COLO668 (cell line): ENCODE measurements at regions not wholly inside any gene's neighbourhood (a gene's known extent, or its start where the extent isn't known, plus 50 kb on each side); places are given as distances from the start of the nearest gene placed in this dataset.
A peak's percentile ranks its signal among the peaks of the same experiment; 100 is the strongest.
"Not testable (repeated sequence)": the region's sequence is repeated elsewhere in the genome, so short reads cannot be mapped to it uniquely, and the experiment has no call there.

ENCODE experiments used
- DNase-seq: peaks from one replicate; lab custom pipeline; 2025; ENCODE audit not compliant: unreplicated experiment; lab: John Stamatoyannopoulos, UW

DNA sequence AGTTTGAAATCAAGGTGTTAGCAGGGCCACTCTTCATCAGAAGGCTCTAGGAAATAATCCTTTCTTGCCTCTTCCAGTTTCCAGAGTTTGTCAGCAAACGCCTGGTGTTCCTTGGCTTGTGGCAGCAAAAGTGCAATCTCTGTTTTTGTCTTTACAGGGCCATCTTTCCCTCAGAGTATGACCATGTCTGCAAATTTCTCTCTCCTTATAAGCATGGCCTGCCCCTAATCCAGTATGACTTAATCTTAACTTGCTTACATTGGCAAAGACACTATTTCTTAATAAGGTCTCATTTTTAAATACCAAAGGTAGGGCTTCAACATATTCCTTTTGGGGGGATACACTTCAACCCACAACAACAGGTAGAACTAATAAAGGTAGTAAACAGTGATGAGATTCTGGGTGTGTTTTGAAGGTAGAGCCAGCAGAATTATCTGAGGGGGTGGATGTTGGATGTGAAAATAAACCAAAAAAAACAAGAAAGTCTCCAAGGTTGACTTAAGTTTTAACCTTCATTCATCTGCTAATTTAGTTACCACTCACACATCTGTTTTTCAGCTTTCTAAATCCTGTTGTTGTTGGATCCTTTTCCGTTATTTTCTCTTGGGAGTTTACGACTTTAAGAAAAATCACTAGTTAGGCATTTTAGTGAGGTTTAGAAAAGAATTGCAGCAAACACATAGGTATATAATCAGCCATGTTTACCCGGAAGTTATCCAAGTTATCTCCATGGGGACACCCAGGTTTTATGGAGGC is 234.4 kb upstream of the FIGN start:
- DNase-seq, result no peak

GRCh38 chr2:163964278-163964677 is 228.5 kb upstream of the FIGN start:
- not testable (repeated sequence) for DNase-seq

DNA sequence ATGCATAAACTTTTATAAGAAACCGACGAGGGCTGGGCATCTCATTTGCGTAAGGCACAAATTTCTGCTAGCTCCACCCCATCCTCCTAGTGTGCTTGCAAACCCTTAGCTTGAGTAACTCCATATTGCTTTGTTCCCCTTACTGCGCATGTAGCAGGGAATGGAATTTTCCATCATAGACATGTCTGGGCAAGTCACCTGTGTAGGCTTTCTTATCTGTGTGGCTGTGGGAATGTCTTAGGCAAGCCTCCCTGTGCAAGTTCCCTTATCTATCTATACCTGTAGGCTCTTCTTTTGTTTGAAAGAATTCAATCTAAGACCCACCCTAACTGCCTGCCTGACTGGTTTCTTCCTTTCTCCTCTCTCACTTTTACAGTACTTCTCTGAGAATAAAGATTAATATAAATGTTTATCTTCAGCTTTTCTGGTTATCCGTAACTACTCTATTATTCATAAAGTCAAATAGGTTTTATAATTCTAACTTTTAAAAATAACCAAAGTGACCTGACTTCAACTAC is 217.6 kb upstream of the FIGN start:
- no peak for DNase-seq

- no peak for DNase-seq
Measured at GRCh38 chr2:163951312-163951711, 215.5 kb upstream of the FIGN start.

DNA sequence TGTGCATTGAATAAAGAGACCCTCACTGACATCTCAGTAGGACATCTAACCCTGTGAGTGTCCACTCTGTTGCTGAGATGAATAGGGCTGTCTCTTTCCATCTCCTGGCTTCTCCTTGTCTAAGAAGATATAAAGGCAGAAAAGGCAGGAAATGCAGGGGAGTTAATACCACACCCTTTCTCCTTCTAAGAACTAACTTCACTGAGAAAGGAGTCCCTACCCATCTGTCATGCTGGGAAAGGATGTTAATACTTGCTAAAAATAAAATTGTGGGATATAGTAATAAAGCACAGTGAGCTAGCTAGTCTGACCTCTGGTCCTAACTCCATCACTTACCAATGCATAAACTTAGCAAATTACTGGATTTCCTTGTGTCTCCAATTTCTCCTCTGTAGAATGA is 213.9 kb upstream of the FIGN start:
- no peak for DNase-seq

GRCh38 chr2:163944347-163944737 is 208.5 kb upstream of the FIGN start:
- no peak for DNase-seq

DNA sequence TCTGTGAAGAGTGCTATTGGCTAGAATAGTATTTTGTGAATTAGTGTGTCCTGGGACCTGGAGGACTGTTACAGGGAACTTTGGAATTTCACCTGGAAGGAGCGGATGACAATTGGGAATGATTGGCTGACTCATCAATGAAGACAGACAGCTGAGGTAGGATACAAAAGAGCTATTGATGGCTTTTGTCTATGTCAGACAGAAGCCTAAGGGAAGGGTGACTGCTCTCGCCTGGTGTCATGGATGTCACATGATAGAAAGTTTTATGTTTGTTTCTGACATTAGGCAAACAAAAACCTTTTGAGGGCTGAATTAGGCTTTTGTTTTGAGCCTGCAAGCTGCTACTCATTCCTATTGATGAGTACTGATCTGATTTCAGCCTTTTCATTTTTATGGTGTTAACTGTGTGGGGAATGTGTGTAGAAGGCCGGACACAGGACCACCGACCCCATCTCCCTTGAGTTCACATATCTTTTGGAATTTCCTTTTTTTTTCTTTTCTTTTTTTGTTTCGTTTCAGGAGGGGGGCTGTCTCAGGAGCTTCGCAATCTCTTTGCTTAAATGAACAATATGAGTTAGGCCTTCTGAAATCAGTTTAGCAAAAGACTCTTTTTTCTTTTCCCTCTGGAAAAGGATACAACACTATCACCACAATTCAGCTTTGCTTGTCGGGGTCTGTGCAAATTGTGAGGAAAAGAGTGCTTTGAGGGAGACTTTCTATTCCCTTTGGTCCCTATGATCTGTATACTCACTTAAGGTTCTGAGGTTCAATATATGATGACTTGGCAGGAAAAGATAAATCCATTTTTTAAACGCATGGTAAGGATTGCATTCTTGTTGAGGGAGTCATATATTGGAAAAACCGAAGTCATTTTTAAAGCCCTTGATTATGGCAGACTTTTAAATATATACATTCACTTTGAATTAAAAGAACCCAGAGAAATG is 207.9 kb upstream of the FIGN start:
- DNase-seq, result no peak

DNA sequence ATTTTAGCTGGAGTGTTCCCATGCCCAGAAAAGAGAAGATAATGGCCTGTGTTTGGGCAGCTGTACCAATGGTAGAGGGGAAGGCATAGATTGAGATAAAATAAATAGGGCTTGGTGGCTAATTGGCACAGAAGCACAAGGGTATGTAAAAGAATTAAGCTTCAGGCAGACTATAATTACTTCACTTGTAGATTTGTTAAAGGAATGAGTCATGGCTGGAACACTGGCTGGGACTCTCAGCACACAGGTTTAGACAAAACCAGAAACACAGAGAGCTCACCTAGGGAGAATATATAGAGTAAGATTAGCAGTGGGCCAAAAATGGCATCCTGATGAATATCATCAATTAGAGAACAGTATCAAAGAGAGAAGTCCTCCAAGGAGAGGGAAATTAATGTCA is 198.3 kb upstream of the FIGN start:
- DNase-seq, result no peak

GRCh38 chr2:163919717-163920116 is 183.9 kb upstream of the FIGN start:
- DNase-seq, result no peak

GRCh38 chr2:163914486-163914885 is 178.7 kb upstream of the FIGN start:
- not testable (repeated sequence) for DNase-seq

- not testable (repeated sequence) for DNase-seq
Measured at GRCh38 chr2:163913532-163913944, 177.7 kb upstream of the FIGN start.

DNA sequence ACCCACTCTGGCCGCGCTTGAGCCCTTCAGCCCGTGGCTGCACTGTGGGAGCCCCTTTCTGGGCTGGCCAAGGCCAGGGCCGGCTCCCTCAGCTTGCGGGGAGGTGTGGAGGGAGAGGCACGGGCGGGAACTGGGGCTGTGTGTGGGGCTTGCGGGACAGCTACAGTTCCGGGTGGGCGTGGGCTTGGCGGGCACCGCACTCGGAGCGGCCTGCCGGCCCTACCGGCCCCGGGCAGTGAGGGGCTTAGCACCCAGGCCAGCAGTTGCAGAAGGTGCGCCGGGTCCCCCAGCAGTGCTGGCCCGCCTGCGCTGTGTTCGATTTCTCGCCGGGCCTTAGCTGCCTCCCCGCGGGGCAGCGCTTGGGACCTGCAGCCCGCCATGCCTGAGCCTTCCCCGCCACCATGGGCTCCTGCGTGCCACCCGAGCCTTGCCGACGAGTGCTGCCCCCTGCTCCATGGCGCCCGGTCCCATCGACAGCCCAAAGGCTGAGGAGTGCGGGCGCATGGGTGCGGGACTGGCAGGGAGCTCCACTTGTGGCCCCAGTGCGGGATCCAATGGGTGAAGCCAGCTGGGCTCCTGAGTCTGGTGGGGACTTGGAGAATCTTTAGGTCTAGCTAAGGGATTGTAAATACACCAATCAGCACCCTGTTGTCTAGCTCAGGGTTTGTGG is 173.7 kb upstream of the FIGN start:
- no peak for DNase-seq

DNA sequence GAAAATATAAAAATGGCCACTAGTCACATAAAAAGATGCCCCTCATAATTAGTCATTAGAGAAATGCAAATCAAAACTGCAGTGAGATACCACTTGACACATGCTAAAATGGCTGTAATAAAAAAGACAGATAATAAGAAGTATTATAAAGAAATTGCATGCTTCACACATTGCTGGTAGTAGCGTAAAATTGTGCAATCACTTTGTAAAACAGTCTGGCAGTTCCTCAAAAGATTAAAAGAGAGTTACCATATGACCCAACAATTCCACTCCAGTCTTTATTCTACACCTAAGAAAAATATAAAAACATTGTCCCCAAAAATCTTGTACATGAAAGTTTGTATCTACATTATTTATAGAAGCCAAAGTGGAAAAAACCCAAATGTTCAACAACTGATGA is 170.6 kb upstream of the FIGN start:
- no peak for DNase-seq

GRCh38 chr2:163897799-163898198 is 162.0 kb upstream of the FIGN start:
- DNase-seq, result no peak

DNA sequence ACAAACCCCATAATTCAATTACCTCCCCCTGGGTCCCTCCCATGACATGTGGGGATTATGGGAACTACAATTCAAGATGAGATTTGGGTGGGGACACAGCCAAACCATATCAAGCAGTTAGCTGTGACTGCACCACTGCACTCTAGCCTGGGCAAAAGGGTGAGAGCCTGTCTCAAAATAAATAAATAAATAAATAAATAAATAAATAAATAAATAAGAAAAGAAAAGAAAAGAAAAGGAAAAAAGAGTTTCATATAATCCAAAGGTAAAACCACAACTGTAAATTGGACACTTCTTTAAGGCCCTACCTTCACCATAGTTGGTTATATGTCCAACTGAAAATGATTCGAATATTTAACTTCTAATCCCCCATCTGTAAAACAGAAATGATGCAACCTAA is 157.6 kb upstream of the FIGN start:
- not testable (repeated sequence) for DNase-seq

- DNase-seq, result no peak
Measured at GRCh38 chr2:163888591-163888990, 152.8 kb upstream of the FIGN start.

- no peak for DNase-seq
Measured at GRCh38 chr2:163887182-163887581, 151.4 kb upstream of the FIGN start.

DNA sequence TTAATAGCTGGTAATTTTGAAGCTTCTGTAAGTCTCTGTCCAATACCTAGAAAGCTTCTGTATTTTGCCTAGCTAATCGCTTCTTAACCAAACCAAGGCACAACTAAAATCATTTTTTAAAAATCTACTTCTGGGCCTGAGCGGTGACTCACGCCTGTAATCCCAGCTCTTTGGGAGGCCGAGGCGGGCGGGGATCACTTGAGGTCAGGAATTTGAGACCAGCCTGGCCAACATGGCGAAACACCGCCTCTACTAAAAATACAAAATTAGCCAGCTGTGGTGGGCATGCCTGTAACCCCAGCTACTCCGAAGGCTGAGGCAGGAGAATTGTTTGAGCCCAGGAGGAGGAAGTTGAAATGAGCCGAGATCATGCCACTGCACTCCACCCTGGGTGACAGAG is 148.6 kb upstream of the FIGN start:
- DNase-seq, result no peak

- peak; percentile 19 for DNase-seq
Measured at GRCh38 chr2:163878718-163879117, 142.9 kb upstream of the FIGN start.

- no peak for DNase-seq
Measured at GRCh38 chr2:163877316-163877715, 141.5 kb upstream of the FIGN start.

DNA sequence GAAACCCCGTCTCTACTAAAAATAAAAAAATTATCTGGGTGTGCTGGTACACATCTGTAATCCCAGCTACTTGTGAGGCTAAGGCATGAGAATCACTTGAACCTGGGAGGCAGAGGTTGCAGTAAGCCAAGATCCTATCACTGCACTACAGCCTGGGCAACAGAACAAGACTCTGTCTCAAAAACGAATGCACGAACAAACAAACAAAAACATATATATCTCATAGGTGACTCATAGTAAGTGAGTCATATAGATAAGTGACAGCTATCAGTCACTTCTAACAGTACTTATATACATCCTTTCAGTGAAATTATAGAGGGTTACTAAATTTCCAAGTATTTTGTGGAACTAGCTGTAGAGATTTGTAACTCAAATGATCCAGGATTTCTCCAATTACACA is 127.3 kb upstream of the FIGN start:
- no peak for DNase-seq
